ENCODE measurements at regions not wholly inside any gene's neighbourhood (a gene's known extent, or its start where the extent isn't known, plus 50 kb on each side); places are given as distances from the start of the nearest gene placed in this dataset.

GRCh38 chr6:66578362-66578761 lies 871.3 kb upstream of the EYS start:
- DNase-seq (ENCODE audit: low read depth), result no peak
- no peak overlapping the region for H3K4me3 ChIP-seq (ENCODE audit: low read depth, low read length)
- no peak for TF ChIP-seq CTCF (IDR thresholded peaks at IDR 0.05; ENCODE audit: insufficient read depth, low read depth, low read length)

- no peak for TF ChIP-seq CTCF (IDR thresholded peaks at IDR 0.05; ENCODE audit: insufficient read depth, low read depth, low read length)
- no peak for DNase-seq (ENCODE audit: low read depth)
- no peak overlapping the region for H3K4me3 ChIP-seq (ENCODE audit: low read depth, low read length)
These were observed 861.2 kb upstream of the EYS start for GRCh38 chr6:66568271-66568670.

- no peak for TF ChIP-seq CTCF (IDR thresholded peaks at IDR 0.05; ENCODE audit: insufficient read depth, low read depth, low read length)
- H3K4me3 ChIP-seq (ENCODE audit: low read depth, low read length), result no peak overlapping the region
- DNase-seq (ENCODE audit: low read depth), result no peak
These were observed 854.5 kb upstream of the EYS start for GRCh38 chr6:66561479-66561878.

- no peak for TF ChIP-seq CTCF (IDR thresholded peaks at IDR 0.05; ENCODE audit: insufficient read depth, low read depth, low read length)
- no peak overlapping the region for H3K4me3 ChIP-seq (ENCODE audit: low read depth, low read length)
- no peak for DNase-seq (ENCODE audit: low read depth)
These were observed 851.2 kb upstream of the EYS start for GRCh38 chr6:66558189-66558588.

- H3K4me3 ChIP-seq (ENCODE audit: low read depth, low read length), result no peak overlapping the region
- peak; percentile 2 for DNase-seq (ENCODE audit: low read depth)
- TF ChIP-seq CTCF (IDR thresholded peaks at IDR 0.05; ENCODE audit: insufficient read depth, low read depth, low read length), result no peak
These were observed 849.9 kb upstream of the EYS start for GRCh38 chr6:66556936-66557335.

GRCh38 chr6:66555082-66555481 lies 848.1 kb upstream of the EYS start:
- TF ChIP-seq CTCF (IDR thresholded peaks at IDR 0.05; ENCODE audit: insufficient read depth, low read depth, low read length), result no peak
- no peak for DNase-seq (ENCODE audit: low read depth)
- H3K4me3 ChIP-seq (ENCODE audit: low read depth, low read length), result no peak overlapping the region

GRCh38 chr6:66553441-66553840 lies 846.4 kb upstream of the EYS start:
- no peak overlapping the region for H3K4me3 ChIP-seq (ENCODE audit: low read depth, low read length)

More at GRCh38 chr6:66553441-66553840, 846.4 kb upstream of the EYS start:
- TF ChIP-seq CTCF (IDR thresholded peaks at IDR 0.05; ENCODE audit: insufficient read depth, low read depth, low read length), result no peak
- DNase-seq (ENCODE audit: low read depth), result no peak
